Activated CD4-positive, CD25-positive, alpha-beta regulatory T cell (primary cell): ENCODE measurements at regions not wholly inside any gene's neighbourhood (a gene's known extent, or its start where the extent isn't known, plus 50 kb on each side); places are given as distances from the start of the nearest gene placed in this dataset.
"Not testable (repeated sequence)": the region's sequence is repeated elsewhere in the genome, so short reads cannot be mapped to it uniquely, and the experiment has no call there.

Experiments
- DNase-seq, 4 experiments: peaks; one replicate each; lab custom pipeline; 2025; lab: John Stamatoyannopoulos, UW

DNA sequence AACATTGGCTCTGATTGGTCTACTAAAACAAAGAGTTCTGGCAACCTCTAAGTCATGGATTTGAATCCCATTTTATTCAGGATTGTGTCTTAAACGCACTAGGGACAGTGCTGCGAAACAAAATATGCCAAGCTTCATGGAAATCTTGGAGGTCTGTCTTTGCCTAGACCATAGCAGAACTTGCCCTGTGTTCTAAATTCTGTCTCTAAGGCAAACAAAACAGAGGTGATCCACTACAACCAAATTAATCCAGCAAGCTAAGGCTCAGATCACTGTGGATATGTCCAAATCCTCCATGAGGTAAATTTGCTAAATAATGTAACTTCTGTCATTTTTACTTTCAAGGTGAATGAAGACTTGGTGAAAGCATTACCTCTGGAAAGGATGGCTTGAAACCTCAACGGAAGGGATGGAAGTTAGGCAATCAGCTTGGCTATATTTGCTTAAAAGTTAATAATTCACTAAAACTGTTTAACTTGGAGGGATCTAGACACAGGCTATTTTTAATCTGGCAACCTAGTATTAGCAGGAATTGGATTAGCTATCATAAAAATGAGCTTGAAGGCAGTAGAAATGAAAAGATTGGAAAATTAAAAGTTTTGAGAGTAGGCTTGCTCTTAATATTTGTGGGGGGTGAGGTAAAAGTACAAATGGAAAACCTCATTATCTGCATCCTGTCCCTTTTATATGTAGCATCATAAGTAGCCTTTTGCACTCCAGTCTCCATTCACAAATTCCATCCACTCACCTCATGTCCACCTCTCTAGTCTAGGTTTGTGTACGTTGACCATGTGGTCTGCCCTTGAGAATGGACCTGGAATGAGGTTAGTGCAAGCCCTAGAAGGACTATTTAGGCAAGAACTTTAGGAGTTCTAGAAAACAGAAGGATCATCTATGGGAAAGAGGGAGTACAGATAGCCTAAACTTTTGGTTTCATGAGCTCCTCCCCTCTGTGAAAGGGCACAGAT lies 176.2 kb downstream of the SMC2 start:
- no peak for DNase-seq

DNA sequence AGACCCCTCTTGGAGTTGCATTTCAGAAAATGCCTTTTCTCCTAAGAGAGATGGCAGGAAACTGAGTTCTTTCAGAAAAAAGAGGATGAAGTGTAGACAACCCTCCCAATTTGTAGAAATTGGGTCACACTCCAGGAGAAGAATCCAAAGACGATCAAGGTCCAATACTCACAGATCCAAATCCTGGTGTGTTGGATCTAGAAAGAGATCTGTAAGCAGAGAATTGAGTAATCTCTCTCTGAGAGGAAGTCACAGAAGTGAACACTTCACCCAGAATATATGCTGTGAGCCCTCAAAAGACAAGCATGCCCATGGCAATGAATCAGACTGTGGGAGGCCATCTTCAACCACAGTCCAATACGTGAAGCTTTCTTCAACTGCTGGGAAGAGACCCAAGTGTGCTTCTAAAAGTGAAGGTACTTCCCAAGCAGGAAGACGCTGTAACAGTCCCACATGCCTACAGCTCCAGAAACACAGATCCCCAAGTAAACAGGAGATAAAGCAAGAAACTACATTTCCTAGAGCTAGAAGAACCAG lies 182.7 kb downstream of the SMC2 start:
- no peak for DNase-seq

DNA sequence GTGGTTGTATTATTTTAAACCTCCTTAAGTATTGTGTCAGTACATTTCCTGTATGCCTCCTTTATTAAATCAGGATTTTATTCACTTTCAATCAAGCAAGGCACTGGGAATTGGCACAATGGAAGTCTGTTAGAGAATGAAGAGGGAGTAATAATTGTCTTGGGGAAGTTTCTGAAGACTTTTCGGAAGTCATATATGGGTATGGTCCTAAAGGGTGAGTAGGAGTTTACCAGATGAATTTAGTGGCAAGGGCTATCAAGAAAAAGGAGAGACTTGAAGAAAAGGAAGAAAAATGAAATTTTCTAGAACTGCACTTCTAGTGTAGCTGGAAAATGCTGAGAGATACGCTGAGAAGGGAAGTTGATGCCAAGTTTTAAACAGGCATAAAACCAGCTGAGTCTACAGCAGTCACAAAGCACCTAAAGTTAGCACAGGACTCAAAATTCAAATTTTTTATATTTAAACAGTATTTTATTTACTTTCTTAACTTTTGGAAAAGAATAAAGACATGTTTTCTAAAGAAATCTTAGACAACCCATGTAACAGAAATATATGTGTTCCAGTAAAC lies 184.9 kb downstream of the SMC2 start:
- DNase-seq = no peak

DNA sequence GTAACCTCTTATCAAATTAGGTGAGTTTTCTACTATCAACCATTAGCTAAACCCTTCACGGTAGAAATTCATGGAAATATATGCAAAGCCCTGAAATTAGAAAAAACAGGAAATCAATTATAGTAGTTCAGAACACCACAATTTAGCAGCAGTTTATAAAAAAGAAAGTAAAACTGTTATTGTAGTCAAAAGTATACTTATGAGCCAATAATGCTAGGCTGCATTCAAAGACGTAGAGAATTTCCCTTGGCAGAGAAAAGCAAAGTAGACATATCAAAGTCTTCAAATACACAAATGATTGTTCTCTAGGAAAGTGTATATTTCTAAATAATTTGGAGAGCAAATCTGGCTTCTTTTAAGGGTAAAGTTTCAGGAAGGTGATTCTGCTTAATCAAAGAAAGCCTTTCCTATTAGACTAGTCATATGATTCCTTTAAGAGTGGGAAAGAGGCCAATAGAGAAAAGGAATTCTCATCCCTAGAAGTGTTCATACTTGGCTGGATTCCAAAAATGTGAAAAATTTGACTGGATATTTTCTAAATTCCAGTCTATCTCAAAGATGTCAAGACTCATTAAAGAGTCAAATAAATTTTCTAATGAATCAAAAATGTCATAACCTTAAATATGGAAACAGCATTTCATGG lies 185.5 kb downstream of the SMC2 start:
- no peak for DNase-seq

DNA sequence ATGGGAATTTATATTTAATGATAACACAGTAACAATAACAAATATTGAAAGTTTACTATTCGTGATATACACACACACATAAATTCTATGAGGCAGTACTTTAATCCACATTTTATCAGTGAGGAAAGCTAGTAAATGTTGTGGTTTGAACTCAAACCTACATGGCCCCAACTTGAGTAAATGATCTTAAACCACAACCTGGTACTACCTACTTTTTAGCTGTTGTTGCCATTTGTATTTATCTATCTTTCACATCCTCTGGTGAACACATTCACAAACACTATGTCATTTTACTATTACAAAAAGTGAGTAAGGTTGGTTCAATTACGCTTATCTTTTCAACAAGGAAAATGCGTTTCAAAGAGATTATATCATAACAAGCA lies 186.1 kb downstream of the SMC2 start:
- DNase-seq = no peak

DNA sequence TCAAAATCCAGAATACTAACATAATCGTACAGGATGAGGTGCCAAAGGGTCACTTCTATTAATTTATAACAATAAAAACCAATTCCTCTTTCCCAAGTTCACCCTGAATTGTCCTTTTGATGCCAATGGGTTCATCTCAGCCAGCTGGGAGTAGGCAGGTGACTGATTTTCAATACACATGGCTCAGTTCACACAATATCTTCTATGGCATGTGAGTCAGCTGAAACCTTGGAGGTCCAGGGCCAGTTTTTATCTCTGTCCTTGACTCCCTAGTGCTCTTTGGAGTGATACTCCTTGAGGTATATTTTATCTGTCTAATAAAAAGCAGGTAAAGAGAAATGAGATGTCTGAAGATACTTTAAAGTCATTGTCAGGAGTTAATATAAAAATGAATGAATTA lies 186.6 kb downstream of the SMC2 start:
- DNase-seq = no peak

DNA sequence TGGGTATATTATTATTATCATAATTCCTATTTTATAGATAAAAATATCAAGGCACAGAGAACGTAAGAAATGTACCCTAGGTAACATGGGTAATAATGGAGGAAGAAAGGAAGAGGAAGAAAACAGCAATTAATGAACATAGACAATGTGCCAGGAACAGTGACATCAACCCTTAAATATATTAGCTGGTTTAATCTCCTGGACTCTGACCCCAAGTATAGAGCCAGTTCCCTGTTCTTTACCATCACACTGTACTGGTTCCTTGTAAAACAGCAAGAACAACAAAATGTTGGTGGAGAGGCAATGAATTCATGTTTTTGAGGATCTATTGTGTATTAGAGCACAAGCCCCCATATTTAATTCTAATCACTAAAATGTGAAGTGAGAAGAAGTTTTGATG lies 192.1 kb downstream of the SMC2 start:
- no peak for DNase-seq

DNA sequence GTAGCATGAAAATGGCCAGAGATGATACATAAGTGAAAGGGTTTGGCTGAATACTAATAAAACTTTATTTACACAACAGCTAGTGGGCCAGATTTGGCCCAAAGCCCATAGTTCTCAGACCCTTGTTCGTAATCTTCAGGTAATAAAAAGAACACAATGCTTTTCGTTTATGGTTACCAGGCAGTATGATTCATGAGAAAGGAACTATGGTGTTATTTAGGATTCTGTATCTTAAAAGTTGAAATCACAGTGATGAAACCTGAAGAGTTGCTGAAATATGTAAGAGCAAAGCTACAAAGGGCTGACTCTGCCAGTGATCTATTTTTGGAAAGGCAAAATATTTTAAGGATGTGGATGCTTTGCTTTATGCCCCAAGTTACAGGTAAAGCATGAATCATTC lies 192.7 kb downstream of the SMC2 start:
- no peak for DNase-seq

DNA sequence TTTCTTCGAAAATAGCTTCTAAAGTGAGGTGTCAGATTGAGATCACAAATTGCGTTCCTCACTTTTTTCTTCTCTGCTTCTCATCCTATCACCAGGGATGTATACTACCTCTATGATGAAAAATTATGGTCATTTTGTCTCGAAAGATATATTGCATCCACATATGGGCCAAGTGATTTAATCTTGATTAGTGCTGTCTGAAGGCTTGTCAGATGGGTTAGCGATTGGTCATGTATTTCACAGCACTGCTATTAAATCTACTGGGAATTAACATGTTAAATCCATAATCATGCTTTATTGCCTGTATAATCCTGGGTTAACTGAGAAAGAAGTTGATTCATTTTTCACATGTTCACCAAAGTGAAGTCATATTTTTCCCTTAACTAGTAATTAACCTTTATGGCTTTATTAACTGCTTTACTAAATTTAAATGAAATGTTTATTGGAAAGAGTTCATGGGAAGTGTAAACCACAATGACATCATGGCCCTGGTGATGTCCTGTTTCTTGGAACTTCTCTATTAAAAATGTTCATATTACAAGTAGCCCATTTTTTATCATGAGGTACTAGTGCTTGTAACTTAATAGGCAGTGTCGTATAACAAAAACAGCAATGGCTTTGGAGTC lies 193.3 kb downstream of the SMC2 start:
- DNase-seq = no peak

DNA sequence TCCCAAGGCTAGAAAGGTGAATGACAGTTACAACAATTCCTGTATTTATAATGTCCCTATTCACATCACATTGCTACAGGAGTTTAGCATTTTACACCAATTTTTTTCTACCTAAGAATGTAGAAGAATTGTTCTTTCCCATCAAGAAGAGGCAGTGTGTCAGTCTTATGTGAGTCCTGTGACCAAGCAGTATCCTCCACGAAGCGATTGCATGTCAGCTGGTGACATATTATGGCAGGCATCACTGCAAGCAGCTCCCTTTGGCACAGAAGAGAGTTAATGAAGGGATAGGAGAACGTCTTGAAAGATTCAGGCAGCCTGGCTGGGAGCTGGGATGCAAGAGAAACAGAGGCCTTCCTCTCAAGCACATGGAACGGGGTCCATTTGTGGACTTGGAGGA lies 199.8 kb downstream of the SMC2 start:
- DNase-seq = no peak

DNA sequence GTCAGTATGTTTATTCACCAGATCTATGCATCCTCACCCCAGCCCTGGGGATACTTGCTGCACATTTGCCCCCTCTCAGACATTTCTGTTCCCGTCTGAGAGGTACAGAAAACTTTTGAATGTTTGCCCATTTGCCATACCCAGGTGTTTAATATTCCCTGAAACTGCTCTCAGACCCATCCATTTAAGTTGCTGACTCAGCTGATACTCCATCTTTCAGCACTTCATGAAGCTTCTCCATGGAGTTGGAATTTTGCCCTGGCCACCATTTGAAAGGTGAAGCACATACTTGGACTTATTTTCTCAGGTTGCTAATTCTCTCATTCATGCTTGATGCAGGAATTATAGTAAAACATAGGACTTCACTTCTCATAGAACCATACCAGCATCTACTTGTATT lies 203.9 kb upstream of the OR13F1 start:
- no peak for DNase-seq

DNA sequence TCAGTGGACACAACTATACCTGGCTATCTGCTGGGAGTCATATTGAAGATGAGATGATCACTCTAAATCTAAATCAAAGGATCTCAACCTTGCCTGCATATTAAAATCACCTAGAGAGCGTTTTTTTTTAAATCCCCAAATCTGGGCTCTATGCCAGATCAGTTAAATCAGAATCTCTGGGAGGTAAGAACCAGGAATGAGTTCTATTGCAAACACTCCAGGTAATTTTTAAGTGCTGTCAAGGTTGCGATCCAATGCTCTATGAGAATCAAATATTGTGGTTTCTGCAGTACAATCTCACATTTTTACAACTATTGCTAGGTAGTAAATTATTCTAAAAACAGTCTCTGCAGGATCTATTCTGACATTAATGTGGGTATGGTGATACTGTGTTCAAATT lies 202.3 kb upstream of the OR13F1 start:
- DNase-seq = no peak

DNA sequence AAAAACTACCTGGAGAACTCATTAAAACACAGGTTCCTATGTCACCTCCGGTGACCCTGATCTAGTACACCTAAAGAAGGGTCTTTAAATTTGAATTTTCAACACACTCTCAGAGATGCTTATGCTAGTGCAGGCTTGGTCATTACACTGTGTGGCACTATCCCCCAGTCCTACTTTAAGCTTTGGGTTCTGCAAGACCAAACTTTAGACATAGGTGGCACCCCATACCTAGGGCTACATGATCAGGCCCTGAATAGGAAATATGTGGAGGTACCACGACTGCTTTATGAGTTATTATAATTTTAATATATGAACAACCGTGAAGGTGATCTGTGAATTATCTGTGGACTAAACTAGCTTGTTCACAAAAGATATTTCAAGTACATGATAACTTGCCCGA lies 201.3 kb upstream of the OR13F1 start:
- DNase-seq = no peak

DNA sequence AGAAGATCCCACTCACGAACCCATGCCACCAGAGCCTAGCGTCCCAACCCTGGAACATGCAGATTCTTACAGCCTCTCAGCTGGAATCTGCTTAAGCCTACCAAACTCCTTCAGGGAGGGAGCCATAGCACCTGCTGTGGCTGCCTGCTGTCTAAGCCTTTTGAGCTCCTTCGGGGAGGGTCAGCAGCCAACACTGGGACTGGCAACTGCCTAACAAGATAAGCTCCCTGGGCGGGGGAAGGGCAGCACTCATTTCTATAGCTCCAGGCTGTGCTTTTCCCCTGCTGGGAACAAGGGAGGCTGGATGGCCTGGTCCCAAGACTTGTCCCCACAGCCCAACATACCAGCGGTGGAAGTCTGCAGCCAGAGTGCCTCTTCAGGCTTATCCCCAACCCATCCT lies 199.1 kb upstream of the OR13F1 start:
- DNase-seq = no peak

DNA sequence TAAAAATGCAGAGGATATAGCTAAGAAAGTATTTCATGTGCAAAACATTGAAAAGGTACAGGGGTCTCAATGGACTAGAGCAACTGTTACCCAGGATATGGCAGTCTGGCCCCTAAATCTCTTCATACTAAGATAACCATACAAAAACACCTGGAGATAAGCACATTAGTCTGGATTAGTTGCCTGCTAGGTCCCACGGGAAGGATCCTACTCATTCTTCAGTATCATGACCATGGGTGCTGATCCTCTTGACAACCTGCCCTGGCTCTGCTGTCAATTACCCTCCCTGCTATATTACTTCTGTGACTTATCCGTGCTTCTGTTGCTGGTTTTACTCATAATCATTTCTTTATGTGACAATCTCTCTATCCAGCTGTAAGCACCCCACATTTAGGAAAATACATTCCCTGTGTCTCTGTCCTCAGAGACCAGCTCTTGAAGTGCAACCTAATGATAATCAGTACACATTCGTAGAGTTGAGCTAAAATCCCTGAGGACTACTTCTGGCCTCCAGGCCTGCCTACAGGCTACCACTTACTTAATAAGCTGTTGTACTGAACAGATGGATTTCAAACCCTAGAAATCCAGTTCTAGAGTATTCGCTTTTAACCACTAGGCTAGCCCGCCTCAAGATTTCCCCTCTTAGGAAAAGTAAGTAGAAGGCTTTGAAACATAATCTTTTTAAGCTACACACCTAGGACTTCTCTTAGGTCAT lies 190.5 kb upstream of the OR13F1 start:
- DNase-seq = no peak

DNA sequence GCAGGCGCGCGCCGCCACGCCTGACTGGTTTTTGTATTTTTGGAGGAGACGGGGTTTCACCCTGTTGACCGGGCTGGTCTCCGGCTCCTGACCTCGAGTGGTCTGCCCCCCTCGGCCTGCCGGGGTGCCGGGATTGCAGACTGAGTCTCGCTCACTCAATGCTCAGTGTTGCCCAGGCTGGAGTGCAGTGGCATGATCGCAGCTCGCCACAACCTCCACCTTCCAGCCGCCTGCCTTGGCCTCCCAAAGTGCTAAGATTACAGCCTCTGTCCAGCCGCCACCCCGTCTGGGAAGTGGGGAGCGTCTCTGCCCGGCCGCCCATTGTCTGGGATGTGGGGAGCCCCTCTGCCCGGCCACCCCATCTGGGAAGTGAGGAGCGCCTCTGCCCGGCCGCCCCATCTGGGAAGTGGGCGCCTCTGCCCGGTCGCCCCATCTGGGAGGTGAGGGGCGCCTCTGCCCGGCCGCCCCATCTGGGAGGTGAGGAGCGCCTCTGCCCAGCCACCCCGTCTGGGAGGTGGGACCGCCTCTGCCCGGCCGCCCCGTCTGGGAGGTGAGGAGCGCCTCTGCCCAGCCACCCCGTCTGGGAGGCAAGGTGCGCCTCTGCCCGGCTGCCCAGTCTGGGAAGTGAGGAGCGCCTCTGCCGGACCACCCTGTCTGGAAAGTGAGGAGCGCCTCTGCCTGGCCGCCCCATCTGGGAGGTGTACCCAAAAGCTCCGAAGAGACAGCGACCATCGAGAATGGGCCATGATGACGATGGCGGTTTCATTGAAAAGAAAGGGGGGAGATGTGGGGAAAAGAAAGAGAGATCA lies 187.7 kb upstream of the OR13F1 start:
- not testable (repeated sequence) for DNase-seq

DNA sequence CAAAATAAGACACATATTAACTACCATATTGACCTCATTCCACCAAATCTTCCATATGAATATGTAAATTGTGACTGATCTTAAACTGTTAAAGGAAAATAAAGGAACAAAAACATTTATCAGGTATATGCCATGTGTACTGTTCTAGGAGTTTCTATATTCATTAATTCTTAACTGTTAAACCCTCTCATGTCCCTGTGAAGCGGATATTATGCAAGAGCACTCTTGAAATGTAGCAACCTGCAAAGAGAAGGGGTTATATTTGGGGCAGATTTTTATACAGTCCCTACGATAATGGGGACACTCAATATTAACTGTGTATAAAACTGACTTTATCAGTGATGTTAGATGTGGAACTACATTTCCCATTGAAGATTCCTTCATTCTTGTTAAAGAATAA lies 184.9 kb upstream of the OR13F1 start:
- no peak for DNase-seq

DNA sequence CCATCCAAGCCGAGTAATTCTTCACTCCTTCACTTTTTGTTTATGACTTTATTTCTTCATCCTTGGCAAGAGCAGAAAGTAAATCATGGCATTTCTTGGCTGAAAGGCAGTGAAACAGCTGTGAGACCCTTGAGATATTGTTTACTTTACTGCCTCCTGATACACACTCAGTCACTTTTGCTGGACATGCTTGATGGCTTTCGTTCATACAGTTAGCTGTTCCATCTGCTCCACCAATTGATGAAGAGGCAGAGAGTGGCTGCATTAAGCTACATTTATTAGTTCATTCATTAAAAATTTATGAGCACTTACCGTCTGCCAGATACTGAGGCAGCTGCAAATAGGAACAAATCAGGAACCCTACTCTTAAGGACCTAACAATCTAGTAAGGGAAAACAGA lies 184.4 kb upstream of the OR13F1 start:
- DNase-seq = no peak

DNA sequence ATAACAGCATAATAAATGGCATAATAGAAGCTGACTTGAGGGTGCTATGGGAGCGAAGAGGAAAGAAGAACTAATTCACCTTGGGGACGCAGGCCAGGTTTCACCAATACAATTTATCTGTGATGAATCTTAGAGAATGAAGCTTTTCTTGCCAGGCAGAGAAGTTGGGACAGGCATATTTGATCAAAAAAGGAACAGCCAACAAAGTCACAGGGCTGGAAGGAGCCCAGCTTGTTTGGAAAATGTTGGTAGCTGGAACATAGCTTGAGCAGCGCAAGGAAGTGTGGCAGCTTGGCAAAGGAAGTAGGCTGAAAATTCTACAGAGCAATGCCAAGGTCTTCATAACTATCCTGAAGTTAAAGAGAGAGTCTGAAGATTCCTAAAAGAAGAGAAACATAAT lies 181.5 kb upstream of the OR13F1 start:
- no peak for DNase-seq

DNA sequence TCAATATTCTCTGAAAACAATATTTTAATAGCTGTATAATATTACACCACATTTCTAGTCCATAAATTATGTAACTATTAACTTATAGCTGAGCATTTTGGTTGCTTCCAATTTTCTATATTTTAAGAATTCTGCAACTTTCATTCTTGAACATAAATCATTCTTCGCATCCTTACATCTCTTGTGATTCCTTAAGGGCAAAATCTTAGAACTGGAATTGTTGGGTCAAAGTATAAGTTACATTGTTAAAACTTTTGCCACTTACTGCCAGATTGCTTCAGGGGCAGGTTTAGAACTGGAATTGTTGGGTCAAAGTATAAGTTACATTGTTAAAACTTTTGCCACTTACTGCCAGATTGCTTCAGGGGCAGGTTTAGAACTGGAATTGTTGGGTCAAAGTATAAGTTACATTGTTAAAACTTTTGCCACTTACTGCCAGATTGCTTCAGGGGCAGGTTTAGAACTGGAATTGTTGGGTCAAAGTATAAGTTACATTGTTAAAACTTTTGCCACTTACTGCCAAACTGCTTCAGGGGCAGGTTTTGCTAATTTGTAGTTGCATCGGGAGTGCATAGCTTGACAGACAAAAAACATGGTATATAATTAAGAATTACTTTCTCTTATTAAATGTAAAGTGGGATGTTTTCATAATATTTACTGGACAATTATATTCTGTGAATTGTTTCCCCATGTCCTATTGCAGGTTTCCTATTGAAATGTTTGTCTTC lies 179.9 kb upstream of the OR13F1 start:
- DNase-seq = not testable (repeated sequence)
